Tibial nerve (tissue), 4 donors: ENCODE measurements at regions not wholly inside any gene's neighbourhood (a gene's known extent, or its start where the extent isn't known, plus 50 kb on each side); places are given as distances from the start of the nearest gene placed in this dataset.

ENCODE experiments used
- DNase-seq, 2 donors: peaks; one replicate each; pipeline ENCODE4 v3.0.0-alpha.2; 2019; ENCODE audit warnings: low spot score in 2 of 2
- H3K27ac ChIP-seq, 4 donors: fragments of 200-600 bp; sonication (generic) in 3 of 4; one replicate each; pipeline ENCODE4 v1.5.1; 2017 to 2019; ENCODE audit warnings: mild to moderate bottlenecking in 1 of 4
- H3K27me3 ChIP-seq, 2 donors: fragments of 200-600 bp; sonication (generic) in 1 of 2; one replicate each; pipeline versions ENCODE4 v1.5.1 to v1.6.0; 2017 to 2019
- H3K36me3 ChIP-seq, 3 donors: fragments of 200-600 bp; sonication (generic); one replicate each; pipeline ENCODE4 v1.5.1; 2018 to 2019
- H3K4me1 ChIP-seq, 4 donors: fragments of 200-600 bp; sonication (generic) in 3 of 4; one replicate each; pipeline ENCODE4 v1.5.1; 2017 to 2019
- H3K4me3 ChIP-seq, 4 donors: fragments of 200-600 bp; sonication (generic) in 3 of 4; one replicate each; pipeline ENCODE4 v1.5.1; 2017 to 2019; ENCODE audit warnings: mild to moderate bottlenecking in 1 of 4, moderate library complexity in 1 of 4
- H3K9me3 ChIP-seq, 4 donors: fragments of 200-600 bp; sonication (generic) in 3 of 4; one replicate each; pipeline ENCODE4 v1.5.1; 2017 to 2019
- CTCF ChIP-seq, 5 experiments: fragments of 200-600 bp in 3 of 5; fragments of 450-650 bp in 2 of 5; sonication (generic) in 3 of 5; IDR thresholded peaks; one replicate each; pipeline ENCODE4 v1.5.1; 2016 to 2019; ENCODE audit warnings: antibody characterized with exemption in 5 of 5, mild to moderate bottlenecking in 3 of 5, moderate library complexity in 2 of 5
- EP300 ChIP-seq, 2 donors: sonication (generic); formaldehyde crosslinking; IDR thresholded peaks; one replicate each; pipeline ENCODE4 v1.6.1; 2017; ENCODE audit warnings: antibody characterized with exemption in 2 of 2, mild to moderate bottlenecking in 1 of 2
- POLR2A ChIP-seq, 2 donors: fragments of 450-650 bp; IDR thresholded peaks; one replicate each; pipeline ENCODE4 v1.6.1; 2017; ENCODE audit warnings: antibody characterized with exemption in 2 of 2, mild to moderate bottlenecking in 2 of 2, moderate library complexity in 2 of 2
- WGBS, 2 donors: methylation state at CpG; one replicate each; pipeline ENCODE4 v1.1.5; 2018; 5-methylcytosine and 5-hydroxymethylcytosine counted together

GRCh38 chr11:97740801-97741151 lies 1280.0 kb upstream of the CNTN5 start:
- Histone ChIP-seq H3K4me3 (no peak overlapping the region), H3K36me3 (no peaks in the 10 kb centered on the region), H3K9me3 (peaks cover 0 to 2% (median 0%) of the 10 kb centered on the region in 4 donors), H3K27me3 (no peaks in the 10 kb centered on the region), H3K27ac (no peak overlapping the region), H3K4me1 (no peaks in the 10 kb centered on the region)
- TF ChIP-seq POLR2A (IDR thresholded peaks at IDR 0.05), result no peak
- TF ChIP-seq EP300 (IDR thresholded peaks at IDR 0.05), result no peak
- TF ChIP-seq CTCF (IDR thresholded peaks at IDR 0.05), result no peak
- DNase-seq, result no peak
- WGBS, 2 donors, result 88 to 95% methylated on average over 1 of the region's 1 CpG

GRCh38 chr11:97742717-97743116 lies 1278.0 kb upstream of the CNTN5 start:
- H3K27me3 ChIP-seq, result no peaks in the 10 kb centered on the region
- no peaks in the 10 kb centered on the region for H3K36me3 ChIP-seq
- DNase-seq, result no peak
- H3K4me3 ChIP-seq, result no peak overlapping the region
- H3K4me1 ChIP-seq, result no peaks in the 10 kb centered on the region
- no peak overlapping the region for H3K27ac ChIP-seq
- peaks cover 0 to 2% (median 0%) of the 10 kb centered on the region in 4 donors for H3K9me3 ChIP-seq
- 67 to 76% methylated on average over 3 of the region's 3 CpGs for WGBS, 2 donors
- TF ChIP-seq CTCF (IDR thresholded peaks at IDR 0.05), result no peak
- TF ChIP-seq POLR2A (IDR thresholded peaks at IDR 0.05), result no peak
- no peak for TF ChIP-seq EP300 (IDR thresholded peaks at IDR 0.05)

- no peaks in the 10 kb centered on the region for H3K36me3 ChIP-seq
- no peak overlapping the region for H3K4me3 ChIP-seq
- peaks cover 0 to 2% (median 0%) of the 10 kb centered on the region in 4 donors for H3K9me3 ChIP-seq
- DNase-seq, result no peak
- no peaks in the 10 kb centered on the region for H3K4me1 ChIP-seq
- no peaks in the 10 kb centered on the region for H3K27me3 ChIP-seq
- TF ChIP-seq CTCF (IDR thresholded peaks at IDR 0.05) (no peak), POLR2A (IDR thresholded peaks at IDR 0.05) (no peak), EP300 (IDR thresholded peaks at IDR 0.05) (no peak)
- 85 to 91% methylated on average over 3 of the region's 3 CpGs for WGBS, 2 donors
- no peak overlapping the region for H3K27ac ChIP-seq
Measured at GRCh38 chr11:97743205-97743742, 1277.5 kb upstream of the CNTN5 start.

GRCh38 chr11:97745515-97746050 lies 1275.2 kb upstream of the CNTN5 start:
- TF ChIP-seq CTCF (IDR thresholded peaks at IDR 0.05), result no peak
- no peak for TF ChIP-seq POLR2A (IDR thresholded peaks at IDR 0.05)
- TF ChIP-seq EP300 (IDR thresholded peaks at IDR 0.05), result no peak

GRCh38 chr11:97746818-97747217 lies 1273.9 kb upstream of the CNTN5 start:
- peaks cover 0 to 2% (median 0%) of the 10 kb centered on the region in 4 donors for H3K9me3 ChIP-seq
- WGBS, 2 donors, result 36 to 52% methylated on average over 1 of the region's 1 CpG
- no peak overlapping the region for H3K4me3 ChIP-seq
- no peak overlapping the region for H3K27ac ChIP-seq
- no peaks in the 10 kb centered on the region for H3K4me1 ChIP-seq
- H3K27me3 ChIP-seq, result no peaks in the 10 kb centered on the region
- no peaks in the 10 kb centered on the region for H3K36me3 ChIP-seq
- no peak for DNase-seq
- TF ChIP-seq POLR2A (IDR thresholded peaks at IDR 0.05), result no peak
- TF ChIP-seq EP300 (IDR thresholded peaks at IDR 0.05), result no peak
- no peak for TF ChIP-seq CTCF (IDR thresholded peaks at IDR 0.05)

More at GRCh38 chr11:97745515-97746050, 1275.2 kb upstream of the CNTN5 start:
- no peaks in the 10 kb centered on the region for H3K27me3 ChIP-seq
- no peaks in the 10 kb centered on the region for H3K4me1 ChIP-seq
- H3K4me3 ChIP-seq, result no peak overlapping the region
- no peaks in the 10 kb centered on the region for H3K36me3 ChIP-seq
- DNase-seq, result no peak
- H3K27ac ChIP-seq, result no peak overlapping the region
- WGBS, 2 donors, result 90 to 94% methylated on average over 6 to 16 of the region's 32 CpGs
- H3K9me3 ChIP-seq, result peaks cover 0 to 2% (median 0%) of the 10 kb centered on the region in 4 donors
